WTC11 (cell line): ENCODE measurements at regions not wholly inside any gene's neighbourhood (a gene's known extent, or its start where the extent isn't known, plus 50 kb on each side); places are given as distances from the start of the nearest gene placed in this dataset.

Experiments used
- ATAC-seq: fragments of 200-7000 bp; cut with Tn5 transposase; 2 replicates; pipeline ENCODE4 v1.10.0; 2021; ENCODE audit warnings: mild to moderate bottlenecking, moderate library complexity
- CTCF ChIA-PET: fragments of 300-600 bp; sonication (Branson Sonifier 250); formaldehyde crosslinking; loops from one replicate; lab custom pipeline; 2021; ENCODE audit warnings: antibody characterized with exemption; lab: Charles Lee
- POLR2A ChIA-PET: fragments of 350-600 bp; sonication (Branson Sonifier 250); formaldehyde crosslinking; loops from one replicate; lab custom pipeline; 2021; ENCODE audit warnings: antibody characterized with exemption; lab: Charles Lee
- DNase-seq: peaks from one replicate; pipeline ENCODE4 v3.0.0; 2021; ENCODE audit warnings: low spot score
- H3K27ac Mint-ChIP-seq: 2 replicates; pipeline ENCODE4 v1.8.0; 2021; ENCODE audit warnings: mixed read lengths
- H3K27me3 Mint-ChIP-seq: 2 replicates; pipeline ENCODE4 v1.8.0; 2021; ENCODE audit warnings: low read depth, mild to moderate bottlenecking, moderate library complexity, mixed read lengths
- H3K36me3 Mint-ChIP-seq: 2 replicates; pipeline ENCODE4 v1.8.0; 2021; ENCODE audit warnings: mixed read lengths
- H3K4me1 Mint-ChIP-seq: 2 replicates; pipeline ENCODE4 v1.8.0; 2022; ENCODE audit warnings: mixed read lengths
- H3K4me3 Mint-ChIP-seq: 2 replicates; pipeline ENCODE4 v1.8.0; 2021; ENCODE audit warnings: mild to moderate bottlenecking, moderate library complexity, mixed read lengths
- H3K9me3 Mint-ChIP-seq: 2 replicates; pipeline ENCODE4 v1.8.0; 2021; ENCODE audit warnings: mixed read lengths
- CBFB ChIP-seq: sonication (generic); formaldehyde crosslinking; IDR thresholded peaks from 2 replicates; pipeline ENCODE4 v1.8.1; 2022; ENCODE audit warnings: mild to moderate bottlenecking, low read depth, missing genetic modification reagents
- CREB1 ChIP-seq: sonication (generic); formaldehyde crosslinking; IDR thresholded peaks from 2 replicates; pipeline ENCODE4 v1.8.0; 2023; ENCODE audit warnings: mild to moderate bottlenecking, missing genetic modification reagents
- GTF2I ChIP-seq: fragments of 250-450 bp; sonication (Bioruptor Pico); conservative IDR thresholded peaks from 2 replicates; pipeline ENCODE4 v1.4.0; 2021; ENCODE audit warnings: mild to moderate bottlenecking
- MXD4 ChIP-seq: fragments of 250-450 bp; sonication (Bioruptor Pico); IDR thresholded peaks from 2 replicates; pipeline ENCODE4 v1.8.0; 2021; ENCODE audit warnings: mild to moderate bottlenecking, moderate library complexity, borderline replicate concordance
- NFYB ChIP-seq: sonication (generic); formaldehyde crosslinking; conservative IDR thresholded peaks from 2 replicates; pipeline ENCODE4 v1.8.0; 2022; ENCODE audit warnings: low read depth, missing genetic modification reagents
- NR2C2 ChIP-seq: sonication (generic); formaldehyde crosslinking; IDR thresholded peaks from 2 replicates; pipeline ENCODE4 v1.8.0; 2022; ENCODE audit warnings: mild to moderate bottlenecking, missing genetic modification reagents
- OVOL2 ChIP-seq: fragments of 250-450 bp; sonication (Bioruptor Pico); IDR thresholded peaks from 2 replicates; pipeline ENCODE4 v1.9.0; 2021; ENCODE audit warnings: mild to moderate bottlenecking, borderline replicate concordance
- PRRX2 ChIP-seq: fragments of 250-450 bp; sonication (Bioruptor Pico); IDR thresholded peaks from 2 replicates; pipeline ENCODE4 v1.8.0; 2021; ENCODE audit warnings: mild to moderate bottlenecking
- SMAD4 ChIP-seq: sonication (generic); formaldehyde crosslinking; IDR thresholded peaks from 2 replicates; pipeline ENCODE4 v1.8.0; 2022; ENCODE audit warnings: mild to moderate bottlenecking, missing genetic modification reagents
- TP53 ChIP-seq: sonication (generic); formaldehyde crosslinking; IDR thresholded peaks from 2 replicates; pipeline ENCODE4 v1.8.1; 2023; ENCODE audit warnings: mild to moderate bottlenecking, missing genetic modification reagents
- ZNF263 ChIP-seq: sonication (generic); formaldehyde crosslinking; IDR thresholded peaks from 2 replicates; pipeline ENCODE4 v1.8.1; 2022; ENCODE audit warnings: low read depth, mild to moderate bottlenecking, moderate library complexity, missing genetic modification reagents
- ZNF416 ChIP-seq: fragments of 250-450 bp; sonication (Bioruptor Pico); IDR thresholded peaks from 2 replicates; pipeline ENCODE4 v1.9.0; 2021; ENCODE audit warnings: mild to moderate bottlenecking, inconsistent platforms
- TF ChIP-seq, protein P1 (sequence below): fragments of 250-450 bp; sonication (Bioruptor Pico); IDR thresholded peaks from 2 replicates; pipeline ENCODE4 v1.9.0; 2021; ENCODE audit warnings: mild to moderate bottlenecking, borderline replicate concordance
- TF ChIP-seq, protein P2 (sequence below): sonication (generic); formaldehyde crosslinking; IDR thresholded peaks from 2 replicates; pipeline ENCODE4 v1.8.1; 2022; ENCODE audit warnings: mild to moderate bottlenecking, missing genetic modification reagents, moderate library complexity, borderline replicate concordance
- TF ChIP-seq, protein P3 (sequence below): fragments of 250-450 bp; sonication (Bioruptor Pico); IDR thresholded peaks from 2 replicates; pipeline ENCODE4 v1.8.0; 2021; ENCODE audit warnings: mild to moderate bottlenecking
- TF ChIP-seq, protein P4 (sequence below): sonication (generic); formaldehyde crosslinking; IDR thresholded peaks from 2 replicates; pipeline ENCODE4 v1.8.1; 2023; ENCODE audit warnings: mild to moderate bottlenecking, missing genetic modification reagents, borderline replicate concordance
- TF ChIP-seq, protein P5 (sequence below): fragments of 250-450 bp; sonication (Bioruptor Pico); IDR thresholded peaks from 2 replicates; pipeline ENCODE4 v1.9.0; 2021; ENCODE audit warnings: mild to moderate bottlenecking
- TF ChIP-seq, protein P6 (sequence below): sonication (generic); formaldehyde crosslinking; IDR thresholded peaks from 2 replicates; pipeline ENCODE4 v1.8.1; 2023; ENCODE audit warnings: mild to moderate bottlenecking, moderate library complexity, missing genetic modification reagents
- TF ChIP-seq, protein P7 (sequence below): fragments of 250-450 bp; sonication (Bioruptor Pico); IDR thresholded peaks from 2 replicates; pipeline ENCODE4 v1.9.0; 2021; ENCODE audit warnings: moderate library complexity, mild to moderate bottlenecking, inconsistent platforms, borderline replicate concordance

DNA sequence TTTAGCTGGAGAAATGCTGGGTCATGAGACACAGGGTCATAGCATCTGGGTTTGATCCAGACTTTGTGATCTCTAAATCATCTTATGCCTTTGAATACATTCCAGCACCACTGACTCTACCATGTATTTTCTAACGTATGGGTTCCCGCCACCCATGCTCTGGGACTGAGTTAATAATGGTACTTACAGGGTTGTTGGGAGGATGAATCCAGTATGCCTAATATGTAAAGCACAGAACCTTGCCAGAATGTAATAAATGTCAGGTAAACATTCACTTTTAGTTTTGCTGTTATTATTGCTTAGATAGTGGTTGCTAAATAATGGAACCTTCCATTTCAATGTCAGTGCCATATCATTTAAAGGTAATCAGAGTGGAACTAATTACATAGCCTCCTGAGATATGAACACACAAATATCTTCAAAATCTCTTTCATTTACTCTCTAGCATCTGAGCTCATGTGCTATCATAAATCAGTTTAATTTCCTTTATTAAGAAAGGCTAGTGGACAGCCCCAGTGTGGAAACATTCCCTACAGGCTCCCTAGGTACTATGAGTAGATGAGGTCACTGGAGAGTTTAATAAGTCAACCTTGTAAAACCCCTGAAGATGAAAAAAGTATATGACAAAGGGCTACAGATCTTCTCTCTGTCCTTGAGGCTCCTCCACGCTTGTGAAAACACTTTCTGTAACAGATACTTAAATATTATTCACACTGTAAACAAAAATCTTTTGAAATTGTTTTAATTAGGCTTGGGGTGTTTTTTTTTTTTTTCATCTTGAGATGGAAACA, 226.6 kb downstream of the ALDH8A1 start:
- TF ChIP-seq, protein P1, sequence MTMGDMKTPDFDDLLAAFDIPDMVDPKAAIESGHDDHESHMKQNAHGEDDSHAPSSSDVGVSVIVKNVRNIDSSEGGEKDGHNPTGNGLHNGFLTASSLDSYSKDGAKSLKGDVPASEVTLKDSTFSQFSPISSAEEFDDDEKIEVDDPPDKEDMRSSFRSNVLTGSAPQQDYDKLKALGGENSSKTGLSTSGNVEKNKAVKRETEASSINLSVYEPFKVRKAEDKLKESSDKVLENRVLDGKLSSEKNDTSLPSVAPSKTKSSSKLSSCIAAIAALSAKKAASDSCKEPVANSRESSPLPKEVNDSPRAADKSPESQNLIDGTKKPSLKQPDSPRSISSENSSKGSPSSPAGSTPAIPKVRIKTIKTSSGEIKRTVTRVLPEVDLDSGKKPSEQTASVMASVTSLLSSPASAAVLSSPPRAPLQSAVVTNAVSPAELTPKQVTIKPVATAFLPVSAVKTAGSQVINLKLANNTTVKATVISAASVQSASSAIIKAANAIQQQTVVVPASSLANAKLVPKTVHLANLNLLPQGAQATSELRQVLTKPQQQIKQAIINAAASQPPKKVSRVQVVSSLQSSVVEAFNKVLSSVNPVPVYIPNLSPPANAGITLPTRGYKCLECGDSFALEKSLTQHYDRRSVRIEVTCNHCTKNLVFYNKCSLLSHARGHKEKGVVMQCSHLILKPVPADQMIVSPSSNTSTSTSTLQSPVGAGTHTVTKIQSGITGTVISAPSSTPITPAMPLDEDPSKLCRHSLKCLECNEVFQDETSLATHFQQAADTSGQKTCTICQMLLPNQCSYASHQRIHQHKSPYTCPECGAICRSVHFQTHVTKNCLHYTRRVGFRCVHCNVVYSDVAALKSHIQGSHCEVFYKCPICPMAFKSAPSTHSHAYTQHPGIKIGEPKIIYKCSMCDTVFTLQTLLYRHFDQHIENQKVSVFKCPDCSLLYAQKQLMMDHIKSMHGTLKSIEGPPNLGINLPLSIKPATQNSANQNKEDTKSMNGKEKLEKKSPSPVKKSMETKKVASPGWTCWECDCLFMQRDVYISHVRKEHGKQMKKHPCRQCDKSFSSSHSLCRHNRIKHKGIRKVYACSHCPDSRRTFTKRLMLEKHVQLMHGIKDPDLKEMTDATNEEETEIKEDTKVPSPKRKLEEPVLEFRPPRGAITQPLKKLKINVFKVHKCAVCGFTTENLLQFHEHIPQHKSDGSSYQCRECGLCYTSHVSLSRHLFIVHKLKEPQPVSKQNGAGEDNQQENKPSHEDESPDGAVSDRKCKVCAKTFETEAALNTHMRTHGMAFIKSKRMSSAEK = no peak
- TF ChIP-seq, protein P2, sequence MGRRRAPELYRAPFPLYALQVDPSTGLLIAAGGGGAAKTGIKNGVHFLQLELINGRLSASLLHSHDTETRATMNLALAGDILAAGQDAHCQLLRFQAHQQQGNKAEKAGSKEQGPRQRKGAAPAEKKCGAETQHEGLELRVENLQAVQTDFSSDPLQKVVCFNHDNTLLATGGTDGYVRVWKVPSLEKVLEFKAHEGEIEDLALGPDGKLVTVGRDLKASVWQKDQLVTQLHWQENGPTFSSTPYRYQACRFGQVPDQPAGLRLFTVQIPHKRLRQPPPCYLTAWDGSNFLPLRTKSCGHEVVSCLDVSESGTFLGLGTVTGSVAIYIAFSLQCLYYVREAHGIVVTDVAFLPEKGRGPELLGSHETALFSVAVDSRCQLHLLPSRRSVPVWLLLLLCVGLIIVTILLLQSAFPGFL (CRISPR knock-in tag) = no peak
- TF ChIP-seq, protein P3, sequence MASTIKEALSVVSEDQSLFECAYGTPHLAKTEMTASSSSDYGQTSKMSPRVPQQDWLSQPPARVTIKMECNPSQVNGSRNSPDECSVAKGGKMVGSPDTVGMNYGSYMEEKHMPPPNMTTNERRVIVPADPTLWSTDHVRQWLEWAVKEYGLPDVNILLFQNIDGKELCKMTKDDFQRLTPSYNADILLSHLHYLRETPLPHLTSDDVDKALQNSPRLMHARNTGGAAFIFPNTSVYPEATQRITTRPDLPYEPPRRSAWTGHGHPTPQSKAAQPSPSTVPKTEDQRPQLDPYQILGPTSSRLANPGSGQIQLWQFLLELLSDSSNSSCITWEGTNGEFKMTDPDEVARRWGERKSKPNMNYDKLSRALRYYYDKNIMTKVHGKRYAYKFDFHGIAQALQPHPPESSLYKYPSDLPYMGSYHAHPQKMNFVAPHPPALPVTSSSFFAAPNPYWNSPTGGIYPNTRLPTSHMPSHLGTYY (CRISPR knock-in tag) = no peak
- TF ChIP-seq, protein P4, sequence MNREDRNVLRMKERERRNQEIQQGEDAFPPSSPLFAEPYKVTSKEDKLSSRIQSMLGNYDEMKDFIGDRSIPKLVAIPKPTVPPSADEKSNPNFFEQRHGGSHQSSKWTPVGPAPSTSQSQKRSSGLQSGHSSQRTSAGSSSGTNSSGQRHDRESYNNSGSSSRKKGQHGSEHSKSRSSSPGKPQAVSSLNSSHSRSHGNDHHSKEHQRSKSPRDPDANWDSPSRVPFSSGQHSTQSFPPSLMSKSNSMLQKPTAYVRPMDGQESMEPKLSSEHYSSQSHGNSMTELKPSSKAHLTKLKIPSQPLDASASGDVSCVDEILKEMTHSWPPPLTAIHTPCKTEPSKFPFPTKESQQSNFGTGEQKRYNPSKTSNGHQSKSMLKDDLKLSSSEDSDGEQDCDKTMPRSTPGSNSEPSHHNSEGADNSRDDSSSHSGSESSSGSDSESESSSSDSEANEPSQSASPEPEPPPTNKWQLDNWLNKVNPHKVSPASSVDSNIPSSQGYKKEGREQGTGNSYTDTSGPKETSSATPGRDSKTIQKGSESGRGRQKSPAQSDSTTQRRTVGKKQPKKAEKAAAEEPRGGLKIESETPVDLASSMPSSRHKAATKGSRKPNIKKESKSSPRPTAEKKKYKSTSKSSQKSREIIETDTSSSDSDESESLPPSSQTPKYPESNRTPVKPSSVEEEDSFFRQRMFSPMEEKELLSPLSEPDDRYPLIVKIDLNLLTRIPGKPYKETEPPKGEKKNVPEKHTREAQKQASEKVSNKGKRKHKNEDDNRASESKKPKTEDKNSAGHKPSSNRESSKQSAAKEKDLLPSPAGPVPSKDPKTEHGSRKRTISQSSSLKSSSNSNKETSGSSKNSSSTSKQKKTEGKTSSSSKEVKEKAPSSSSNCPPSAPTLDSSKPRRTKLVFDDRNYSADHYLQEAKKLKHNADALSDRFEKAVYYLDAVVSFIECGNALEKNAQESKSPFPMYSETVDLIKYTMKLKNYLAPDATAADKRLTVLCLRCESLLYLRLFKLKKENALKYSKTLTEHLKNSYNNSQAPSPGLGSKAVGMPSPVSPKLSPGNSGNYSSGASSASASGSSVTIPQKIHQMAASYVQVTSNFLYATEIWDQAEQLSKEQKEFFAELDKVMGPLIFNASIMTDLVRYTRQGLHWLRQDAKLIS (CRISPR knock-in tag) = no peak
- TF ChIP-seq MXD4 (CRISPR knock-in tag) = no peak
- TF ChIP-seq PRRX2 (CRISPR knock-in tag) = no peak
- TF ChIP-seq NFYB (CRISPR knock-in tag) = no peak
- TF ChIP-seq NR2C2 (CRISPR knock-in tag) = no peak
- TF ChIP-seq, protein P5, sequence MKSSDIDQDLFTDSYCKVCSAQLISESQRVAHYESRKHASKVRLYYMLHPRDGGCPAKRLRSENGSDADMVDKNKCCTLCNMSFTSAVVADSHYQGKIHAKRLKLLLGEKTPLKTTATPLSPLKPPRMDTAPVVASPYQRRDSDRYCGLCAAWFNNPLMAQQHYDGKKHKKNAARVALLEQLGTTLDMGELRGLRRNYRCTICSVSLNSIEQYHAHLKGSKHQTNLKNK (CRISPR knock-in tag) = no peak
- no peak for TF ChIP-seq GTF2I (CRISPR knock-in tag)
- TF ChIP-seq CREB1 = no peak
- TF ChIP-seq, protein P6, sequence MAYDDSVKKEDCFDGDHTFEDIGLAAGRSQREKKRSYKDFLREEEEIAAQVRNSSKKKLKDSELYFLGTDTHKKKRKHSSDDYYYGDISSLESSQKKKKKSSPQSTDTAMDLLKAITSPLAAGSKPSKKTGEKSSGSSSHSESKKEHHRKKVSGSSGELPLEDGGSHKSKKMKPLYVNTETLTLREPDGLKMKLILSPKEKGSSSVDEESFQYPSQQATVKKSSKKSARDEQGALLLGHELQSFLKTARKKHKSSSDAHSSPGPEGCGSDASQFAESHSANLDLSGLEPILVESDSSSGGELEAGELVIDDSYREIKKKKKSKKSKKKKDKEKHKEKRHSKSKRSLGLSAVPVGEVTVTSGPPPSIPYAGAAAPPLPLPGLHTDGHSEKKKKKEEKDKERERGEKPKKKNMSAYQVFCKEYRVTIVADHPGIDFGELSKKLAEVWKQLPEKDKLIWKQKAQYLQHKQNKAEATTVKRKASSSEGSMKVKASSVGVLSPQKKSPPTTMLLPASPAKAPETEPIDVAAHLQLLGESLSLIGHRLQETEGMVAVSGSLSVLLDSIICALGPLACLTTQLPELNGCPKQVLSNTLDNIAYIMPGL (CRISPR knock-in tag) = no peak
- TF ChIP-seq SMAD4 (CRISPR knock-in tag) = no peak
- TF ChIP-seq, protein P7, sequence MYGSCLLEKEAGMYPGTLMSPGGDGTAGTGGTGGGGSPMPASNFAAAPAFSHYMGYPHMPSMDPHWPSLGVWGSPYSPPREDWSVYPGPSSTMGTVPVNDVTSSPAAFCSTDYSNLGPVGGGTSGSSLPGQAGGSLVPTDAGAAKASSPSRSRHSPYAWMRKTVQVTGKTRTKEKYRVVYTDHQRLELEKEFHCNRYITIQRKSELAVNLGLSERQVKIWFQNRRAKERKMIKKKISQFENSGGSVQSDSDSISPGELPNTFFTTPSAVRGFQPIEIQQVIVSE (CRISPR knock-in tag) = no peak
- TF ChIP-seq CBFB (CRISPR knock-in tag) = no peak
- TF ChIP-seq OVOL2 (CRISPR knock-in tag) = no peak
- TF ChIP-seq TP53 (CRISPR knock-in tag) = no peak
- TF ChIP-seq ZNF416 (CRISPR knock-in tag) = no peak
- no peak for TF ChIP-seq ZNF263
- TF ChIP-seq, all 79 proteins: peak for 0
- ChIA-PET CTCF (no interaction called here), POLR2A (no interaction called here)
- Mint-ChIP-seq H3K4me1 (0 out of 2 replicates have a peak, but pooled peaks cover 2% of the 10 kb centered on the region), H3K27me3 (no peaks in the 10 kb centered on the region), H3K36me3 (no peaks in the 10 kb centered on the region), H3K27ac (no peak overlapping the region), H3K9me3 (no peaks in the 10 kb centered on the region), H3K4me3 (no peak overlapping the region)
- no peak for ATAC-seq
- DNase-seq = no peak
